ENCODE measurements at regions not wholly inside any gene's neighbourhood (a gene's known extent, or its start where the extent isn't known, plus 50 kb on each side); places are given as distances from the start of the nearest gene placed in this dataset.

- Histone ChIP-seq H3K9me3 (ENCODE audit: control insufficient read depth, insufficient read depth, low read depth, low read length) (no peaks in the 10 kb centered on the region), H3K36me3 (ENCODE audit: control insufficient read depth, insufficient read depth, low read length) (no peaks in the 10 kb centered on the region), H3K27ac (ENCODE audit: low read length) (no peak overlapping the region), H3K27me3 (ENCODE audit: control insufficient read depth, insufficient read depth, low read length) (no peaks in the 10 kb centered on the region), H3K4me1 (ENCODE audit: control insufficient read depth, insufficient read depth, low read length) (no peaks in the 10 kb centered on the region), H3K4me3 (ENCODE audit: low read depth in 2 of 2, low read length in 2 of 2) (no peak overlapping the region)
- ChIA-PET POLR2A (no interaction called here), CTCF (no interaction called here)
- ATAC-seq = no peak
- no TSS peak for BruUV-seq (replicated peaks)
- intact Hi-C loops (cut with micrococcal nuclease; ENCODE audit: unreplicated experiment) (no loop called here), in situ Hi-C loops (cut with HindIII; ENCODE audit: low pct_unique_long_range_greater_than_20kb, low sequenced_read_pairs) (no loop called here)
- DNase-seq (ENCODE audit: low read depth, low spot score) = no peak
- TF ChIP-seq REST (IDR thresholded peaks at IDR 0.05; ENCODE audit: insufficient read depth in 1 of 2, low read depth in 2 of 2, low read length in 1 of 2) (no peak), POLR2AphosphoS5 (IDR thresholded peaks at IDR 0.05; ENCODE audit: low read depth, low read length) (no peak), CTCF (IDR thresholded peaks at IDR 0.05) (no peak), SIN3A (IDR thresholded peaks at IDR 0.05; ENCODE audit: borderline replicate concordance, insufficient read depth, low read depth, low read length) (no peak), TCF7L2 (IDR thresholded peaks at IDR 0.05; ENCODE audit: low read depth, low read length) (no peak)
Measured at GRCh38 chr4:111662496-111662895, 482.8 kb upstream of the FAM241A start.

GRCh38 chr4:111664308-111664945, 480.8 kb upstream of the FAM241A start:
- DNase-seq (ENCODE audit: low read depth, low spot score) (no peak), ATAC-seq (no peak)
- TF ChIP-seq REST (IDR thresholded peaks at IDR 0.05; ENCODE audit: insufficient read depth in 1 of 2, low read depth in 2 of 2, low read length in 1 of 2) = no peak
- H3K4me3 ChIP-seq (ENCODE audit: low read depth in 2 of 2, low read length in 2 of 2) = no peak overlapping the region
- no peak overlapping the region for H3K27ac ChIP-seq (ENCODE audit: low read length)
- H3K27me3 ChIP-seq (ENCODE audit: control insufficient read depth, insufficient read depth, low read length) = no peaks in the 10 kb centered on the region
- H3K36me3 ChIP-seq (ENCODE audit: control insufficient read depth, insufficient read depth, low read length) = no peaks in the 10 kb centered on the region
- no peaks in the 10 kb centered on the region for H3K4me1 ChIP-seq (ENCODE audit: control insufficient read depth, insufficient read depth, low read length)
- H3K9me3 ChIP-seq (ENCODE audit: control insufficient read depth, insufficient read depth, low read depth, low read length) = no peaks in the 10 kb centered on the region
- in situ Hi-C loops (cut with HindIII; ENCODE audit: low pct_unique_long_range_greater_than_20kb, low sequenced_read_pairs) = no loop called here
- intact Hi-C loops (cut with micrococcal nuclease; ENCODE audit: unreplicated experiment) = no loop called here
- ChIA-PET CTCF (no interaction called here), POLR2A (no interaction called here)
- BruUV-seq (replicated peaks) = no TSS peak
